Transverse colon (tissue), 4 donors: ENCODE measurements at regions not wholly inside any gene's neighbourhood (a gene's known extent, or its start where the extent isn't known, plus 50 kb on each side); places are given as distances from the start of the nearest gene placed in this dataset.

Experiments used
- DNase-seq: peaks from one replicate; pipeline ENCODE4 v3.0.0-alpha.2; 2019
- H3K27ac ChIP-seq, 4 donors: fragments of 200-600 bp; sonication (generic); 2 replicates each; pipeline ENCODE4 v1.5.1; 2016 to 2018; ENCODE audit warnings: inconsistent platforms in 4 of 4
- H3K27me3 ChIP-seq: fragments of 200-600 bp; sonication (generic); 2 replicates; pipeline ENCODE4 v1.5.1; 2017; ENCODE audit warnings: inconsistent platforms
- H3K36me3 ChIP-seq, 4 donors: fragments of 200-600 bp; sonication (generic); 2 replicates each; pipeline ENCODE4 v1.5.1; 2017 to 2019; ENCODE audit warnings: inconsistent platforms in 4 of 4
- H3K4me1 ChIP-seq, 4 donors: fragments of 200-600 bp; sonication (generic); 2 replicates each; pipeline ENCODE4 v1.5.1; 2017 to 2020; ENCODE audit warnings: inconsistent platforms in 4 of 4
- H3K4me3 ChIP-seq, 4 donors: fragments of 200-600 bp; sonication (generic); 1 replicate in 1 of 4; 2 replicates in 3 of 4; pipeline versions ENCODE4 v1.5.1 to v1.6.1; 2017 to 2019; ENCODE audit warnings: inconsistent platforms in 4 of 4
- H3K9me3 ChIP-seq, 2 donors: fragments of 200-600 bp; sonication (generic); 2 replicates each; pipeline ENCODE4 v1.5.1; 2017 to 2019; ENCODE audit warnings: inconsistent platforms in 2 of 2
- CTCF ChIP-seq, 5 experiments: fragments of 200-600 bp in 3 of 5; fragments of 450-650 bp in 2 of 5; sonication (generic) in 3 of 5; IDR thresholded peaks; 1 replicate in 2 of 5; 2 replicates in 3 of 5; pipeline ENCODE4 v1.5.1; 2016 to 2017; ENCODE audit warnings: antibody characterized with exemption in 5 of 5, inconsistent platforms in 3 of 5, mild to moderate bottlenecking in 2 of 5, moderate library complexity in 1 of 5
- EP300 ChIP-seq: sonication (generic); formaldehyde crosslinking; IDR thresholded peaks from one replicate; pipeline ENCODE4 v1.6.1; 2017; ENCODE audit warnings: antibody characterized with exemption, low read depth
- POLR2A ChIP-seq: fragments of 450-650 bp; IDR thresholded peaks from one replicate; pipeline ENCODE4 v1.6.1; 2016; ENCODE audit warnings: antibody characterized with exemption, mild to moderate bottlenecking, moderate library complexity
- POLR2AphosphoS5 ChIP-seq, 3 donors: sonication (generic); formaldehyde crosslinking; IDR thresholded peaks; one replicate each; pipeline ENCODE4 v1.6.1; 2016; ENCODE audit warnings: antibody characterized with exemption in 3 of 3
- WGBS, 2 donors: methylation state at CpG; one replicate each; pipeline ENCODE4 v1.1.5; 2018; ENCODE audit warnings: low coverage in 1 of 2; 5-methylcytosine and 5-hydroxymethylcytosine counted together
- in situ Hi-C, 4 donors: fragments of 200-750 bp; cut with MboI; loops; one replicate each; pipeline versions ENCODE4 v1.15.0 to v1.15.1; 2017; ENCODE audit warnings: low sequenced_read_pairs in 3 of 4, low pct_ligation_motif_present in 1 of 4, low pct_unique_long_range_greater_than_20kb in 1 of 4
- intact Hi-C: fragments of 100-400 bp; cut with DNase I; formaldehyde crosslinking; loops from one replicate; pipeline ENCODE4 v1.15.1; 2023; ENCODE audit warnings: low total_unique reads

GRCh38 chr10:128843972-128844371 is 623.1 kb upstream of the MGMT start:
- in situ Hi-C loops (no loop called here), intact Hi-C loops (no loop called here)
- peaks cover 0 to 3% (median 0%) of the 10 kb centered on the region in 4 donors for H3K4me1 ChIP-seq
- no peak for DNase-seq
- H3K36me3 ChIP-seq: no peaks in the 10 kb centered on the region
- no peak overlapping the region for H3K27ac ChIP-seq
- H3K9me3 ChIP-seq: no peaks in the 10 kb centered on the region
- no peak overlapping the region for H3K4me3 ChIP-seq
- 8 to 27% methylated on average over 4 of the region's 4 CpGs for WGBS, 2 donors
- H3K27me3 ChIP-seq: no peaks in the 10 kb centered on the region
- TF ChIP-seq CTCF (IDR thresholded peaks at IDR 0.05) (peak in 3 of 5 experiments; percentile 10 to 15 (median 11)), EP300 (no peak), POLR2A (no peak), POLR2AphosphoS5 (IDR thresholded peaks at IDR 0.05) (no peak)

GRCh38 chr10:128846927-128847326 is 620.1 kb upstream of the MGMT start:
- Histone ChIP-seq H3K36me3 (no peaks in the 10 kb centered on the region), H3K27ac (no peak overlapping the region), H3K4me3 (no peak overlapping the region), H3K4me1 (peaks cover 0 to 3% (median 0%) of the 10 kb centered on the region in 4 donors), H3K9me3 (no peaks in the 10 kb centered on the region), H3K27me3 (no peaks in the 10 kb centered on the region)
- in situ Hi-C loops (no loop called here), intact Hi-C loops (no loop called here)
- 74 to 89% methylated on average over 1 to 3 of the region's 3 CpGs for WGBS, 2 donors
- TF ChIP-seq EP300: no peak
- no peak for TF ChIP-seq CTCF (IDR thresholded peaks at IDR 0.05)
- no peak for TF ChIP-seq POLR2AphosphoS5 (IDR thresholded peaks at IDR 0.05)
- TF ChIP-seq POLR2A: no peak
- no peak for DNase-seq

- 68 to 89% methylated on average over 2 to 5 of the region's 5 CpGs for WGBS, 2 donors
- Histone ChIP-seq H3K36me3 (no peaks in the 10 kb centered on the region), H3K27ac (no peak overlapping the region), H3K4me3 (no peak overlapping the region), H3K27me3 (no peaks in the 10 kb centered on the region), H3K4me1 (no peaks in the 10 kb centered on the region), H3K9me3 (no peaks in the 10 kb centered on the region)
- TF ChIP-seq EP300 (no peak), POLR2AphosphoS5 (IDR thresholded peaks at IDR 0.05) (no peak), POLR2A (no peak), CTCF (IDR thresholded peaks at IDR 0.05) (no peak)
- in situ Hi-C loops: no loop called here
- intact Hi-C loops: no loop called here
- no peak for DNase-seq
These were observed 618.2 kb upstream of the MGMT start for GRCh38 chr10:128848810-128849209.

- H3K4me1 ChIP-seq: peaks cover 6 to 14% (median 13%) of the 10 kb centered on the region in 4 donors
- H3K4me3 ChIP-seq: no peak overlapping the region
- in situ Hi-C loops: no loop called here
- 89 to 91% methylated on average over 4 to 8 of the region's 8 CpGs for WGBS, 2 donors
- no peaks in the 10 kb centered on the region for H3K9me3 ChIP-seq
- intact Hi-C loops: no loop called here
- no peak overlapping the region for H3K27ac ChIP-seq
- no peaks in the 10 kb centered on the region for H3K36me3 ChIP-seq
- no peaks in the 10 kb centered on the region for H3K27me3 ChIP-seq
- TF ChIP-seq POLR2A: no peak
- TF ChIP-seq EP300: no peak
- no peak for TF ChIP-seq POLR2AphosphoS5 (IDR thresholded peaks at IDR 0.05)
- TF ChIP-seq CTCF (IDR thresholded peaks at IDR 0.05): no peak
- no peak for DNase-seq
These were observed 616.4 kb upstream of the MGMT start for GRCh38 chr10:128850647-128851046.
